HL-60 (cell line): ENCODE measurements at regions not wholly inside any gene's neighbourhood (a gene's known extent, or its start where the extent isn't known, plus 50 kb on each side); places are given as distances from the start of the nearest gene placed in this dataset.

Experiments
- DNase-seq, 2 experiments: peaks; one replicate each; pipeline ENCODE4 v3.0.0-alpha.2; 2010 to 2020; ENCODE audit warnings: low read depth in 1 of 2, low spot score in 1 of 2
- H3K27ac ChIP-seq: fragments of 250-450 bp; sonication (Bioruptor Pico); replicated peaks from 2 replicates; pipeline ENCODE4 v1.5.1; 2020; ENCODE audit warnings: mild to moderate bottlenecking, moderate library complexity
- H3K27me3 ChIP-seq: fragments of 250-450 bp; sonication (Bioruptor Pico); 2 replicates; pipeline ENCODE4 v1.5.1; 2021; ENCODE audit warnings: mild to moderate bottlenecking, moderate library complexity; ENCODE audit not compliant: insufficient read depth, poor library complexity, severe bottlenecking
- H3K4me3 ChIP-seq: replicated peaks from 2 replicates; pipeline ENCODE4 v1.5.1; 2011; ENCODE audit warnings: mild to moderate bottlenecking, control low read depth, low read length; ENCODE audit not compliant: insufficient read depth
- CTCF ChIP-seq: IDR thresholded peaks from one replicate; pipeline ENCODE4 v1.5.1; 2011; ENCODE audit warnings: low read length, control low read depth, inconsistent platforms; ENCODE audit not compliant: insufficient read depth
- GABPA ChIP-seq: IDR thresholded peaks from 2 replicates; pipeline ENCODE4 v1.6.1; 2012; ENCODE audit warnings: low read depth
- POLR2AphosphoS5 ChIP-seq: IDR thresholded peaks from 2 replicates; pipeline ENCODE4 v1.6.1; 2012; ENCODE audit warnings: low read depth
- REST ChIP-seq: IDR thresholded peaks from 2 replicates; pipeline ENCODE4 v1.6.1; 2012; ENCODE audit warnings: low read depth; ENCODE audit not compliant: insufficient replicate concordance
- SPI1 ChIP-seq: IDR thresholded peaks from 2 replicates; pipeline ENCODE4 v1.6.1; 2012; ENCODE audit warnings: low read depth, mild to moderate bottlenecking, borderline replicate concordance

DNA sequence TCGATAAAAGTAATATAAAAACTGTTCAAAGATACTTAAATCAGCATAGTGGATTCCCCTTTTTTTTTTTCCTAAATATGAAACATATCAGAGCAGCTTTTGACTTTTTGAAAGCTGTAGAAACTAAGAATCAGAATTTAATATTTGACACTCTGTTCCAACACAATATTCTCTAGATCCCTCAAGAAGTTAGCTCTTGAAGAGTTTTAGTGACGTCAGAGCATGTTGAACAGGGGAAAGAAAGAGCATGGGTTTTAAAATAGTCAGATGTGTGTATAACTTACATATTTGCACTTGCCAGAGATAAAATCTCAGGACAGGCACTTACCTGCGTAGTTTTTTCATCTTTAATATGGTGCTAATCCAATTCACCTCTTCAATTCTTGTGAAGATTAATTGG is 75.2 kb upstream of the FBXL7 start:
- TF ChIP-seq CTCF, result no peak
- TF ChIP-seq REST, result no peak
- no peak for TF ChIP-seq SPI1

DNA sequence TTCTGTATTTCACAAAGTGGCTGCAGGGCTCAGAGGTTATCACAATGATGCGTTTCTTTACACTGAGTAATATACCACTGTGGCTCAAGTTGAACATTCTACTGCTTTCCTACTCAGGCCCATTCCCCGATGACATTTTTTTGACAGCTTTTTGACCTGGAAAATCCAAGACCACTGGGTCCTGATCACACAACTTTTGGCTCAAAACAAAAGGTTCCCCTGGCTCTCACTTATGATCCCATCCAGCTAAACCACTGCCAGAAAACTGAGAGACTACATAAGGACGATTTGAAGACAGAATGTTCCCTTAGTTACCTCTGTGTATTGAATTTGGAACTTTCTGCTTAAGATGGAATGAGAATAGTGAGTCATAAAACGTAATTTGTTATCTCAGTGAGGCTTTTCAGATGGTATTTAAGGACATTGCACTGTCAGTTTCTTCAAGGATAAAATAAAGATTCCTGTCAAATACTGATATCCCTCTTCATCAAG is 78.0 kb upstream of the FBXL7 start:
- no peaks in the 10 kb centered on the region for H3K27me3 ChIP-seq
- no peak overlapping the region for H3K27ac ChIP-seq
- no peak overlapping the region for H3K4me3 ChIP-seq
- TF ChIP-seq SPI1 (no peak), CTCF (no peak), GABPA (no peak), POLR2AphosphoS5 (no peak), REST (no peak)
- no peak for DNase-seq

More for the DNA sequence above, 75.2 kb upstream of the FBXL7 start:
- Histone ChIP-seq H3K27ac (no peak overlapping the region), H3K27me3 (no peaks in the 10 kb centered on the region), H3K4me3 (no peak overlapping the region)
- DNase-seq, result no peak

GRCh38 chr5:15421381-15421780 is 78.6 kb upstream of the FBXL7 start:
- Histone ChIP-seq H3K27ac (no peak overlapping the region), H3K4me3 (no peak overlapping the region), H3K27me3 (no peaks in the 10 kb centered on the region)
- DNase-seq, result no peak
- TF ChIP-seq POLR2AphosphoS5, result no peak
- no peak for TF ChIP-seq GABPA
- no peak for TF ChIP-seq CTCF
- TF ChIP-seq SPI1, result no peak
- TF ChIP-seq REST, result no peak
